ENCODE measurements at regions not wholly inside any gene's neighbourhood (a gene's known extent, or its start where the extent isn't known, plus 50 kb on each side); places are given as distances from the start of the nearest gene placed in this dataset.

DNA sequence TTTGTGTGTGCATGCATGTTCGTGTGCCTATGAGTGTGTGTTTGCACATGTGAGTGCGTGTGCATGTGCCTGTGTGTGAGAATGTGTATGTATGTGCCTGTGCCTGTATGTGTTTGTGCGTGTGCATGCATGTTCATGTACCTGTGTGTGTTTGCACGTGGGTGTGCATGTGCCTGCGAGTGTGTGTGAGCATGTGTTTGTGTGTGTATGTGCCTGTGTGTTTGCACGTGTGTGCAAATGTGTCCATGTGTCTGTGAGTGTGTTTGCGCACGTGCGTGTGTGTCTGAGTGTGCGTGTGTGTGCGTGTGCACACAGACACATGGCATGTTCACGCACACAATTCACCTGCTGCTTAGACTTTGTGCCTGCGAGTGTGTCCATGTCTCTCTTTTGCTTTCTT is 853.5 kb upstream of the SALL3 start:
- H3K4me1 ChIP-seq (ENCODE audit: control insufficient read depth, extremely low read depth, insufficient read depth, low read length) = no peaks in the 10 kb centered on the region
- no peak overlapping the region for H3K9ac ChIP-seq (ENCODE audit: control insufficient read depth, extremely low read depth, insufficient read depth, low read length)
- DNase-seq (ENCODE audit: low read depth, low spot score) (no peak), FAIRE-seq (no peak)
- peaks cover 24% of the 10 kb centered on the region for H3K9me3 ChIP-seq (ENCODE audit: control insufficient read depth, low read depth, low read length)
- no peaks in the 10 kb centered on the region for H3K36me3 ChIP-seq (ENCODE audit: control insufficient read depth in 2 of 2, extremely low read depth in 1 of 2, insufficient read depth in 2 of 2, low read length in 2 of 2)
- H4K20me1 ChIP-seq (ENCODE audit: control insufficient read depth, extremely low read depth, insufficient read depth, low read length) = no peaks in the 10 kb centered on the region
- TF ChIP-seq, protein P1, sequence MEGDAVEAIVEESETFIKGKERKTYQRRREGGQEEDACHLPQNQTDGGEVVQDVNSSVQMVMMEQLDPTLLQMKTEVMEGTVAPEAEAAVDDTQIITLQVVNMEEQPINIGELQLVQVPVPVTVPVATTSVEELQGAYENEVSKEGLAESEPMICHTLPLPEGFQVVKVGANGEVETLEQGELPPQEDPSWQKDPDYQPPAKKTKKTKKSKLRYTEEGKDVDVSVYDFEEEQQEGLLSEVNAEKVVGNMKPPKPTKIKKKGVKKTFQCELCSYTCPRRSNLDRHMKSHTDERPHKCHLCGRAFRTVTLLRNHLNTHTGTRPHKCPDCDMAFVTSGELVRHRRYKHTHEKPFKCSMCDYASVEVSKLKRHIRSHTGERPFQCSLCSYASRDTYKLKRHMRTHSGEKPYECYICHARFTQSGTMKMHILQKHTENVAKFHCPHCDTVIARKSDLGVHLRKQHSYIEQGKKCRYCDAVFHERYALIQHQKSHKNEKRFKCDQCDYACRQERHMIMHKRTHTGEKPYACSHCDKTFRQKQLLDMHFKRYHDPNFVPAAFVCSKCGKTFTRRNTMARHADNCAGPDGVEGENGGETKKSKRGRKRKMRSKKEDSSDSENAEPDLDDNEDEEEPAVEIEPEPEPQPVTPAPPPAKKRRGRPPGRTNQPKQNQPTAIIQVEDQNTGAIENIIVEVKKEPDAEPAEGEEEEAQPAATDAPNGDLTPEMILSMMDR (optimal IDR thresholded peaks at IDR 0.05 in 1 of 3, IDR thresholded peaks at IDR 0.05 in 1 of 3, conservative IDR thresholded peaks at IDR 0.05 in 1 of 3; ENCODE audit: extremely low read depth in 1 of 3, insufficient read depth in 2 of 3, low read length in 3 of 3) = no peak
- TF ChIP-seq EZH2 (IDR thresholded peaks at IDR 0.05; ENCODE audit: low read length) = no peak
- no peaks in the 10 kb centered on the region for H3K9me1 ChIP-seq (ENCODE audit: control insufficient read depth, extremely low read depth, insufficient read depth, low read length)
- H3K27ac ChIP-seq (ENCODE audit: control insufficient read depth, insufficient read depth, low read length) = no peak overlapping the region
- no peak overlapping the region for H3K4me3 ChIP-seq (ENCODE audit: control insufficient read depth in 2 of 3, extremely low read depth in 1 of 3, insufficient read depth in 2 of 3, low read depth in 1 of 3, low read length in 3 of 3)
- no peaks in the 10 kb centered on the region for H3K27me3 ChIP-seq (ENCODE audit: control insufficient read depth, extremely low read depth, insufficient read depth, low read length)
- H3K79me2 ChIP-seq (ENCODE audit: control insufficient read depth, insufficient read depth, low read length) = no peaks in the 10 kb centered on the region
- H2AFZ ChIP-seq (ENCODE audit: control insufficient read depth, low read length) = no peak overlapping the region
- no peak overlapping the region for H3K4me2 ChIP-seq (ENCODE audit: control insufficient read depth, extremely low read depth, insufficient read depth, low read depth, low read length)
- dilution Hi-C loops (cut with MboI; ENCODE audit: extremely low pct_ligation_motif_present, low sequenced_read_pairs) = no loop called here

DNA sequence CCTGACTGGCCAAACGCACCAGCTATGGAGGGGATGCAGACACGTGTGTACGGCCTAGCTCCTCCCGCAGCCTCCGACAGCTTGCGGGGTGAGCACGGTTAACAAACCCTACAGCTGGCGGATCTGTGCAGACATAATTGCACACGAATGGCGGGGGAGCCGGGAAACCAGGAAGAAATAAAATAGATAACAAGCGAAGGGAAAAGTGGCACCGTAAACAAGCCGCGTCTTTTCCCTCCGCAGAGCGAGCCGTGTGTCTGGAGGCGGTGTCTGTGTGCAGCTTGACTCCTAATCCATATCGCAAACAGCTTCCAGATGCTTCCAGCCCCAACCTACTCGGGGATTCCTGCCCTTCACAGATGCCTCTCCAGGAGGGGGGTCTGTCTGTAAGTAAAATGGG is 853.1 kb upstream of the SALL3 start:
- Histone ChIP-seq H3K4me1 (ENCODE audit: control insufficient read depth, extremely low read depth, insufficient read depth, low read length) (no peaks in the 10 kb centered on the region), H4K20me1 (ENCODE audit: control insufficient read depth, extremely low read depth, insufficient read depth, low read length) (no peaks in the 10 kb centered on the region), H3K9me3 (ENCODE audit: control insufficient read depth, low read depth, low read length) (peaks cover 24% of the 10 kb centered on the region), H3K9ac (ENCODE audit: control insufficient read depth, extremely low read depth, insufficient read depth, low read length) (no peak overlapping the region), H3K27me3 (ENCODE audit: control insufficient read depth, extremely low read depth, insufficient read depth, low read length) (no peaks in the 10 kb centered on the region), H3K27ac (ENCODE audit: control insufficient read depth, insufficient read depth, low read length) (no peak overlapping the region), H3K9me1 (ENCODE audit: control insufficient read depth, extremely low read depth, insufficient read depth, low read length) (no peaks in the 10 kb centered on the region), H2AFZ (ENCODE audit: control insufficient read depth, low read length) (no peak overlapping the region), H3K79me2 (ENCODE audit: control insufficient read depth, insufficient read depth, low read length) (no peaks in the 10 kb centered on the region), H3K36me3 (ENCODE audit: control insufficient read depth in 2 of 2, extremely low read depth in 1 of 2, insufficient read depth in 2 of 2, low read length in 2 of 2) (no peaks in the 10 kb centered on the region), H3K4me3 (ENCODE audit: control insufficient read depth in 2 of 3, extremely low read depth in 1 of 3, insufficient read depth in 2 of 3, low read depth in 1 of 3, low read length in 3 of 3) (no peak overlapping the region), H3K4me2 (ENCODE audit: control insufficient read depth, extremely low read depth, insufficient read depth, low read depth, low read length) (no peak overlapping the region)
- FAIRE-seq = no peak
- no peak for DNase-seq (ENCODE audit: low read depth, low spot score)
- dilution Hi-C loops (cut with MboI; ENCODE audit: extremely low pct_ligation_motif_present, low sequenced_read_pairs) = no loop called here
- TF ChIP-seq, protein P1 (optimal IDR thresholded peaks at IDR 0.05 in 1 of 3, IDR thresholded peaks at IDR 0.05 in 1 of 3, conservative IDR thresholded peaks at IDR 0.05 in 1 of 3; ENCODE audit: extremely low read depth in 1 of 3, insufficient read depth in 2 of 3, low read length in 3 of 3) = no peak
- no peak for TF ChIP-seq EZH2 (IDR thresholded peaks at IDR 0.05; ENCODE audit: low read length)

Data from keratinocyte (primary cell).